Left lung (tissue), 4 donors: ENCODE measurements at regions not wholly inside any gene's neighbourhood (a gene's known extent, or its start where the extent isn't known, plus 50 kb on each side); places are given as distances from the start of the nearest gene placed in this dataset.

ENCODE experiments used
- ATAC-seq: fragments of 200-7000 bp; cut with Tn5 transposase; one replicate; pipeline ENCODE4 v1.9.1; 2020; ENCODE audit warnings: moderate library complexity
- DNase-seq, 4 donors: peaks; one replicate each; pipeline ENCODE4 v3.0.0-alpha.2; 2013 to 2020
- H3K27ac ChIP-seq, 2 donors: fragments of 200-600 bp; sonication (generic) in 1 of 2; one replicate each; pipeline versions ENCODE4 v1.5.0 to v1.8.0; 2020 to 2021
- H3K27me3 ChIP-seq, 2 donors: fragments of 200-600 bp; sonication (generic) in 1 of 2; one replicate each; pipeline versions ENCODE4 v1.5.0 to v1.8.0; 2020 to 2021
- H3K36me3 ChIP-seq, 2 donors: fragments of 200-600 bp; sonication (generic) in 1 of 2; one replicate each; pipeline versions ENCODE4 v1.5.0 to v1.8.0; 2020 to 2021
- H3K4me1 ChIP-seq, 2 donors: fragments of 200-600 bp; one replicate each; pipeline ENCODE4 v1.8.0; 2021
- H3K4me3 ChIP-seq, 2 donors: fragments of 200-600 bp; sonication (generic) in 1 of 2; one replicate each; pipeline versions ENCODE4 v1.5.0 to v1.8.0; 2020 to 2021; ENCODE audit warnings: mild to moderate bottlenecking in 1 of 2
- H3K9me3 ChIP-seq, 2 donors: fragments of 200-600 bp; sonication (generic) in 1 of 2; one replicate each; pipeline versions ENCODE4 v1.5.0 to v1.8.0; 2020 to 2021
- CTCF ChIP-seq, 2 donors: fragments of 200-600 bp; sonication (generic) in 1 of 2; IDR thresholded peaks; one replicate each; pipeline versions ENCODE4 v1.5.0 to v1.8.0; 2021; ENCODE audit warnings: antibody characterized with exemption in 2 of 2
- intact Hi-C, 2 donors: fragments of 100-400 bp; cut with DNase I; formaldehyde crosslinking; loops; one replicate each; pipeline versions ENCODE4 v1.11.2 to v1.14.2; 2022
- donor health status: DM: no; HTN: yes; CAD: no.
- donor health status: DM: no; HTN: no; CAD: no.

- TF ChIP-seq CTCF (IDR thresholded peaks at IDR 0.05), result no peak
- H3K9me3 ChIP-seq, result no peaks in the 10 kb centered on the region
- no peaks in the 10 kb centered on the region for H3K36me3 ChIP-seq
- no peak for DNase-seq
- H3K4me1 ChIP-seq, result peaks cover 0 to 32% of the 10 kb centered on the region in 2 donors
- ATAC-seq, result no peak
- intact Hi-C loops, result no loop called here
- no peak overlapping the region for H3K27ac ChIP-seq
- no peaks in the 10 kb centered on the region for H3K27me3 ChIP-seq
- no peak overlapping the region for H3K4me3 ChIP-seq
Observed at GRCh38 chr11:35056391-35057093, 82.4 kb upstream of the CD44 start.

DNA sequence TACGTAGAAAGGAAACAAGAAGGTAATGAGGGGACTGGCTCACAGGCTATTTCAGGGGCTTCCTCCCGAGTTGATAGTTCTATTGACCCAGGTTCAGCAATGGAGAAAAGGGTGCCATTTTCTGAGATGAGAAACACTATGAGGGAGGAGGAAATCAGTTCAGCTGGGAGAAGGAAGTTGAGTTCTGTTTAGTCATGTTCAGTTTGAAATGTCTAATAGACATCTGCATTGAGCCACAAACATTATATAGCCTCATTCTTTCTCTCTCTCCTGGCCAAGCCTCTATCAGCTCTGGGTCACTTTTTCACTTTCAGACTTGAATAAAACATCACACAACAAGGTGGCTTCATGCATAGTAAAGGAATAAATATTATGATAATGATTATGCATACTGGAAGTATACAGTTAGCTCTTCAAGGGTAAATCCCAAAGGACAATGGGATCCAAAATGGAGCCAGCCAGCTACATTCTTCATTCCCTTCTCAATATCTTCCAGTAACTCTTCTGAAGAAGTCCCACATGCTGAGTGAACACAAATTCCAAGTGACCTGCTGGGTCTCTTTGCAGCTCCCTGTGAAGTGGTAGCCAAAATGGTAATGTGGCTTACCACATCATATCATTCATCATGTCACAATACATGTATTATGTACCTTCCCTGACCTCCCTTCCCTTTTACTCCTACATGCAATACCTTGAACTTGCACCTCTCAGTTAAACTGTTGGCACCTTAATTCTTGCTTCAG, 80.9 kb upstream of the CD44 start:
- Histone ChIP-seq H3K36me3 (no peaks in the 10 kb centered on the region), H3K27ac (peak overlapping the region in 1 of 2 donors; percentile 78), H3K9me3 (no peaks in the 10 kb centered on the region), H3K27me3 (no peaks in the 10 kb centered on the region), H3K4me1 (peaks cover 0 to 32% of the 10 kb centered on the region in 2 donors), H3K4me3 (no peak overlapping the region)
- no peak for ATAC-seq
- no peak for DNase-seq
- intact Hi-C loops, result no loop called here
- TF ChIP-seq CTCF (IDR thresholded peaks at IDR 0.05), result no peak

DNA sequence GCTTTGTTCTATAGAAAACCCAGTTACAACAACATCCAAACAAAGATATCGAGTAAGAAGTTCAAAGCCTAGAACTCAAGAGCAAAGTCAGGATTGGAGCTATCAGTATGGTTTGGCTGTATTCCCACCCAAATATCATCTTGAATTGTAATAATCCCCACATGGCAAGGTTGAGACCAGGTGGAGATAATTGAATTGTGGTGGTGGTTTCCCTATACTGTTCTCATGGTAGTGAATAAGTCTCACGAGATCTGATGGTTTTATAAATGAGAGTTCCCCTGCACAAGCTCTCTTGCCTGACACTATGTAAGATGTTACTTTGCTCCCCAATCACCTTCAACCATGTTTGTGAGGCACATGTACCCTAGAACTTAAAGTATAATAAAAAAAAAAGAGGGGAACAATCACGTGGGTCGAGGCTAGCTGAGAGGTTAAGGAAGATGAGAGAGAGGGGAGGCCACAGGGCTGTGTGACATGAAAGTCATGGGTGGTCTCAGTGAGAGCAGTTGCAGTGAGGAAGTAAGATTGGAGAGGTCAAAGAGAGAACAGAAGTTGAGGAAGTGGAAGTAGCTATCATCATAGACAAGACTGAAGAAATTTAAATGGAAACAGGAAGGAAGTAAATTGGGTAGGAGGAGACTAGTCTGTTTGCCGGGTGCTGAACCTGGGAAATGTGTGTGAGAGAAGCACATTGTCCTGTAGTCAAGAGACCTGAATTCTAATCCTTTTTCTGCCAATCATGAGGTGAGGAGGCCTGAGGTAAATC, 80.1 kb upstream of the CD44 start:
- peak overlapping the region in 1 of 2 donors; percentile 78 for H3K27ac ChIP-seq
- no peaks in the 10 kb centered on the region for H3K36me3 ChIP-seq
- H3K27me3 ChIP-seq, result no peaks in the 10 kb centered on the region
- ATAC-seq (peak; percentile 33), DNase-seq (no peak)
- H3K4me3 ChIP-seq, result no peak overlapping the region
- H3K9me3 ChIP-seq, result no peaks in the 10 kb centered on the region
- TF ChIP-seq CTCF (IDR thresholded peaks at IDR 0.05), result no peak
- intact Hi-C loops, result no loop called here
- H3K4me1 ChIP-seq, result peaks cover 0 to 34% of the 10 kb centered on the region in 2 donors

- TF ChIP-seq CTCF (IDR thresholded peaks at IDR 0.05), result no peak
- peak; percentile 37 for ATAC-seq
- intact Hi-C loops, result no loop called here
Observed at GRCh38 chr11:35061516-35062440, 77.2 kb upstream of the CD44 start.

More at GRCh38 chr11:35061516-35062440, 77.2 kb upstream of the CD44 start:
- H3K27me3 ChIP-seq, result no peaks in the 10 kb centered on the region
- no peaks in the 10 kb centered on the region for H3K36me3 ChIP-seq
- DNase-seq, result no peak
- H3K4me1 ChIP-seq, result peaks cover 0 to 58% of the 10 kb centered on the region in 2 donors
- H3K9me3 ChIP-seq, result no peaks in the 10 kb centered on the region
- H3K4me3 ChIP-seq, result no peak overlapping the region
- no peak overlapping the region for H3K27ac ChIP-seq
